HEK293T (cell line): ENCODE measurements at regions not wholly inside any gene's neighbourhood (a gene's known extent, or its start where the extent isn't known, plus 50 kb on each side); places are given as distances from the start of the nearest gene placed in this dataset.

Source experiments
- ARNT ChIP-seq: fragments of 450-650 bp; IDR thresholded peaks from 2 replicates; pipeline ENCODE4 v1.6.1; 2017; ENCODE audit warnings: mild to moderate bottlenecking
- FOXK2 ChIP-seq: fragments of 450-650 bp; IDR thresholded peaks from 2 replicates; pipeline ENCODE4 v1.6.1; 2016; ENCODE audit warnings: mild to moderate bottlenecking
- FOXM1 ChIP-seq: fragments of 450-650 bp; IDR thresholded peaks from 2 replicates; pipeline ENCODE4 v1.6.1; 2017; ENCODE audit warnings: mild to moderate bottlenecking, borderline replicate concordance
- HDGF ChIP-seq: fragments of 450-650 bp; IDR thresholded peaks from 2 replicates; pipeline ENCODE4 v1.6.1; 2017; ENCODE audit warnings: antibody characterized with exemption, borderline replicate concordance
- L3MBTL2 ChIP-seq: fragments of 450-650 bp; conservative IDR thresholded peaks from 2 replicates; pipeline ENCODE4 v1.6.1; 2016; ENCODE audit warnings: mild to moderate bottlenecking
- NFRKB ChIP-seq: fragments of 450-650 bp; IDR thresholded peaks from 2 replicates; pipeline ENCODE4 v1.6.1; 2016; ENCODE audit warnings: mild to moderate bottlenecking, moderate library complexity
- PKNOX1 ChIP-seq: fragments of 450-650 bp; IDR thresholded peaks from 2 replicates; pipeline ENCODE4 v1.6.1; 2016
- SP1 ChIP-seq: fragments of 450-650 bp; IDR thresholded peaks from 2 replicates; pipeline ENCODE4 v1.6.1; 2017
- SUZ12 ChIP-seq: fragments of 450-650 bp; IDR thresholded peaks from 2 replicates; pipeline ENCODE4 v1.6.1; 2016; ENCODE audit warnings: mild to moderate bottlenecking
- TARDBP ChIP-seq: fragments of 450-650 bp; IDR thresholded peaks from 2 replicates; pipeline ENCODE4 v1.6.1; 2016

DNA sequence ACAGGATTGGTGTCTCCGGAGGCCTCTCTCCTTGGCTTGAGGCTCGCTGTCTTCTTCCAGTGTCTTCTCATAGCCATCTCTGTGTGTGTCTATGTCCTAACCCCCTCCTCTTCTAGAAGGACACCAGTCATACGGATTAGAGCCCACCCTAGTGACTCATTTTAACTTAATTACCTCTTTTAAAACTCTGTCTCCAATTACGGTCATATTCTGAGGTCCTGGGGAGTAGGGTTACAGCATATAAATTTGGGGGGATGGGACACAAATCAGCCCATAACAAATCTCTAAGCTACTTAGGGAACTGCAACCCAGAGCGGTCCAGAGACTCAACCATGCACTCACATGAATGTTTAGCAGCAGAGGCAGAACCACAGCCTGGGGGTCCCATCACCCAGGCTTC lies 56.1 kb upstream of the SASH1 start:
- no peak for TF ChIP-seq FOXM1
- TF ChIP-seq FOXK2 = no peak
- TF ChIP-seq NFRKB = no peak
- TF ChIP-seq PKNOX1 = no peak
- TF ChIP-seq TARDBP = no peak
- no peak for TF ChIP-seq SUZ12
- TF ChIP-seq ARNT = no peak
- no peak for TF ChIP-seq HDGF
- TF ChIP-seq SP1 = no peak
- TF ChIP-seq L3MBTL2 = no peak
